ENCODE measurements at regions not wholly inside any gene's neighbourhood (a gene's known extent, or its start where the extent isn't known, plus 50 kb on each side); places are given as distances from the start of the nearest gene placed in this dataset.
A peak's percentile ranks its signal among the peaks of the same experiment; 100 is the strongest.

- no peak for DNase-seq (ENCODE audit: low read depth)
These were observed 380.3 kb downstream of the PCNX1 start for GRCh38 chr14:71287567-71287966.

- DNase-seq (ENCODE audit: low read depth), result no peak
These were observed 382.3 kb downstream of the PCNX1 start for GRCh38 chr14:71289536-71289935.

DNA sequence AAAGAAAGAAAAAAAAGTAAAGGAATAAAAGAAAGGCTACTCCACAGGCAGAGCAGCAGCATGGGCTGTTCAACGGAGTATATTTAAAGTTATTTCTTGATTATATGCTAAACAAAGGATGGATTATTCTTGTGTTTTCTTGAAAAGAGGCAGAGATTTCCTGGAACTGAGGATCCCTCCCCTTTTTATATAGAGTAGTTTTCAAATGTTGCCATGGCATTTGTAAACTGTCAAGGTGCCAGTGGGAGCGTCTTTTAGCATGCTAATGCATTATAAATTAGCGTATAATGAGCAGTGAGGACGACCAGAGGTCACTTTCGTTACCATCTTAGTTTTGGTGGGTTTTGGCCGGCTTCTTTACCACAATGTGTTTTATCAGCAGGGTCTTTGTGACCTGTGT is 383.0 kb downstream of the PCNX1 start:
- DNase-seq (ENCODE audit: low read depth), result no peak

- peak; percentile 25 for DNase-seq (ENCODE audit: low read depth)
These were observed 383.8 kb downstream of the PCNX1 start for GRCh38 chr14:71290960-71291466.

- no peak for DNase-seq (ENCODE audit: low read depth)
These were observed 388.9 kb downstream of the PCNX1 start for GRCh38 chr14:71296184-71296583.

DNA sequence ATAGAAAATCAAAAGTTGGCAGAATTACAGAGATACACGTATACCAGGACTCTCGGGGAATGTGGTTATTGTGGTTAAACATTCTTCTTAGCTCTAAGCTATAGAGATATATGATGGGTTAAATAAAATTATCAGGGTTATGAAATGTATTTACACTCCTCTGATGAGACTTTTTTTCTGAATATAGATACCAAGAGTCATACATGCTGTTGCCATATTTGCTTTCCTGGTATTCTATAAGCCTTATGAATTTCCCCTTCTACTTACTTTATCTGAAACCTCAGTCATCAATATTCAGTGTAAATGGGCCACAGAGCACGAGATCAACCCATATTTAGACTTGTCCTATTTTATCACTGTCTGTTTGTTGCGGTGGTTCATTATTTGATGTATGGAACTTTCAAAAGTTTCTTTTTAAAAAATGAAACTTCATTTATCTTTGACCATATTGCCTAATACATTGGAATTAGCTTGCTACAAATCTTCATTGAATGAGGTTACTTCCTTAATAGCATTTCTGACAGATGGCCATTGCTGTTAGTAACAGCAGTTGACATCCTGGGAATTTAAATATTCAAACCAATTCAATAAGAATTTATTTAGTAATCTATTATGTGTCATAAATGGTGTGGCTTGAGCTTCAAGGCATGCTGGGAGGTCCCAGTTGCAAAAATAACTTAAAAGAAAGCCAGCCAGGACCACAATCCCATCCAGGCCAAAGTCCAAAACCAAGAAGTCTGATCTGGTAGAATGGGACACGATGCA is 393.5 kb downstream of the PCNX1 start:
- DNase-seq (ENCODE audit: low read depth), result no peak

DNA sequence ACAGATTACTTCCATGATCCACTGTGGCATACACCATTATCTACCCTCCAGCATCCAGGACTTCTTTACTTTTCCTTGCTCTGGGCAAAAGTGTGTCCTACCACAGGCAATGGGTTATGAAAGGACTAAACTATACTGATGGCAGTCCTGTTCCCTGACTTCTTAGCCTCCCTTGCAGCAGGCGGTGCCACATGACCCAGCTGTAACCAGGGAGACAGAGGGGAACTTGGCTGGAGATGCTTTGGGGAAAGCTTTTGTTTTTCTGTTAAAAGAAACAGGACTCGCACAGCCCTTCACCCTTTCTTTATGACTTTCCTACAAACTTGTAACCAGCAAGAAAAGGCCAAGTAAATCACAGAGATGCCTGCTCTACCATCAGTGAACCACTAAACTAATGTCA is 394.4 kb downstream of the PCNX1 start:
- no peak for DNase-seq (ENCODE audit: low read depth)

GRCh38 chr14:71304690-71305089 is 397.4 kb downstream of the PCNX1 start:
- DNase-seq (ENCODE audit: low read depth), result no peak

DNA sequence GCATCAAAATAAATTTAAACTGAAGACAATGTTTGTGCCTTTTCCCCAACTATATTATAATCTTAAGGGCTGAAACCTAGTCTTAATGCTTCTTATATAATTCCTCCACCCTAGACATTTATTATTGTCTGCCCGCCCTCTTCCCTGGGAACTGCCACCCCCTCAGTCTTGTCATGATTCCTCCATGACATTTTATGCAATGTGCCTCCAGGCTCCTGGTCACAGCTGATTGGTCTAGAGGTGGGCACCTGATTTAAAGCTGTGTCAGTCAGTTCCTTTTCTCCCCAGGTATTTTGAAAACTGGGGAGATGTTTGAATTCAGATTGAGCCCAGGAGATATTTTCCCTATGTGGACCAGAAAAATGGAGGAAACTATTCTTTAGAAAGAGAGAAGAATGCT is 401.4 kb downstream of the PCNX1 start:
- no peak for DNase-seq (ENCODE audit: low read depth)

- DNase-seq (ENCODE audit: low read depth), result no peak
These were observed 402.5 kb downstream of the PCNX1 start for GRCh38 chr14:71309756-71310155.

DNA sequence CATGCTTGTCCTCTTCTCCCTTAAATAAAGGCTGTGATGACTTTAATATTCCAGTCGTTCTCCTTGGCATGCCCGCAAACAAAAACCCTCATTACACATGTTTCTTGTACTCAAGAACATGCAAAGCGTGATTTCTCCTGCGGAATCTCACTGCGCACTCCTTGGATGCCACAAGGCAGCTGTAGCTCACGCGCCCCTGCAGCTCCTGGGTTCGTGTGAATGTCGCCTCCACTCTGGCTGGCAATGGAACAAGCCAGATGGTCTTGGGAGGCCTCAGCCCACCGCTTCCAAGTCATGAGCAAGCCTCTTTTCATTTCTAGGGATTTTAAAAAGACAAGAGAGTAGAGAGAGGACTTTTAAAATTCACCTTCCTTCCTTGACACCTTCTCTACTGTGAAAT is 403.8 kb downstream of the PCNX1 start:
- no peak for DNase-seq (ENCODE audit: low read depth)

GRCh38 chr14:71314717-71315116 is 407.5 kb downstream of the PCNX1 start:
- no peak for DNase-seq (ENCODE audit: low read depth)

DNA sequence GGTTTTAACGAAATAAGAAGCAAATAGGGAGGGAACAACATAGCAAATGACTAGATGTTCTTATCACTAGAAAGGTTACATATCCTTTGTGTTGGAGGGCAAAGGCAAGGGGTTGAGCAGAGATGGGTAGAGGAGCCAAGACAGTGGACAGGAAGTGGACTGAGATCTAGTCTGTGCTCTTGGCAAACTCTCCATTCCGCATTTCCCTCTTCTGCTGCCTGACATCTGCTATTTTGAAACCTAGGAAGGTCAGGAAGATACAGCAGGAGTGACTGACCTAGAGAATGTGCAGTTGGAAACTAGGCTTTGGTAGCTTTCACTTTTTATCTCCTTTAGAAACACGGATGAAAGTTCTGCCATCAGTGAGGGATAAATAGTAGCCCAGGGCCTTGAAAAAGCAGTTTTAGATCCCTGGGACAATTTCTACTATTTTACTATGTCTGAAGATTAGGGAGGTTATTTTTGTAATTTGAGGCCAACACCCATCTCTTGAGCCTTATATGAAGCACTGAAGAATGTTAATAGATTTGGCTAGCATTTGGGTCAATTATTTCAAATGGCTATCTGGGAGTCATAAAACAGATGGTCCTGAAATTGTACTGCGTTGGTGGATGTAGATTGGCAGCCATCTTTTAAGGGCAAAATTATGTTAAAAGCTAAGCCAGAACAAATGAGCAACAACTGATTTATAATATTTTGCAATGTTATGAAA is 410.3 kb downstream of the PCNX1 start:
- DNase-seq (ENCODE audit: low read depth), result no peak

GRCh38 chr14:71318097-71318459 is 410.8 kb downstream of the PCNX1 start:
- no peak for DNase-seq (ENCODE audit: low read depth)

DNA sequence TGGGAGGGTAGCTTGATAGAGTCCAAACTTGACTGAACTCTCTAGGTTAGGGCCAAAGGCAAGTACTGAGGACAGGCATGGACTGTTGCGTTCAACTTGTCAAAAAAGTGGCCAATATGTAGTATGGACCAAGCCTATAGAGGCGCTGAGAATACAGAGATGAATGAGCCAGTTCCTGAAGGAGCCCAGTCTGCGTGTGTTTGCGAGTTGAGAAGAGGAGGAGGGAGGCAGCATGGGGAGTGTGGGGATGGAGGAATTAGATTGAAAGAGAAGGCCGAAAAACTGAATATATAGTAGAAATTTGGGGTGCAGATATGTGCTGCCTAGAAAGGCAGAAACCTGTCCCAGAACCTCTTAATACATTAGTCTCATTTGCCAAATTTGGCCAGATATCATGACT is 412.4 kb downstream of the PCNX1 start:
- peak; percentile 21 for DNase-seq (ENCODE audit: low read depth)

DNA sequence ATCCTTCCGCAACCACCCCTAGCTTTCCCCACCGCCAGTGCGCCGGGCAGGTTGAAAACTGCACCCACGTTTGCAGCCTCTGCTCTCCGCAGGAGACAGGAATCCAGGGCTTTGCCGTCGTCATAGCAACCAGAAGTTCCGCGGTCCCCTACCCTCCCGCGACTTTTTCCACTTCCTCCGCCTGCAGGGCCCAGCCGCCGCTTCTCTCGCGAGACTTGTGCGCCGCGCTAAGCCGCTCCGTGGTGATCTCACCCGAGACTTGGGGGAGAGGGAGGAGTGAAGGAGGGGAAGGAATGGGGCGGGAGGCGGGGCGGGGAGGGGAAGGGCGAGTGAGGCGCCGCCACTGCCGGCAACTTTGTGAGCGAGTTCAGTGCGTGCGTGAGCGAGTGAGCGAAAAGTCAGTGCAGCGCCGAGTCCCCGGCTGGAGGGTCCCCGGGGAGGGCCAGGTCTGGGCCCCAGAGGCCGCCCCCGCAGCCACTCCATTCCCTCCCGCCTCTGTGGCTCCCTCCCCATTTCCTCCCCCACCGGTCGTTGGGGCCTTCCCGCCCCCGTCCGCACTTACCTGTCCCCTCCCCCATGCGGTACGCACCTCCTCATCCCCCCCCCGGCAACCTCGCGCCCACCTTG is 413.0 kb downstream of the PCNX1 start, which contains the start of gene SIPA1L1:
Gene SIPA1L1 (plus strand): TSS at position 370 of the 627 bp plus-strand sequence.
- peak; percentile 99 for DNase-seq (ENCODE audit: low read depth)

GRCh38 chr14:71320734-71321573 is 413.7 kb downstream of the PCNX1 start:
- DNase-seq (ENCODE audit: low read depth), result peak; percentile 62

- DNase-seq (ENCODE audit: low read depth), result peak; percentile 25
These were observed 414.5 kb downstream of the PCNX1 start for GRCh38 chr14:71321574-71322315.

GRCh38 chr14:71322655-71323250 is 415.5 kb downstream of the PCNX1 start:
- peak; percentile 62 for DNase-seq (ENCODE audit: low read depth)

- no peak for DNase-seq (ENCODE audit: low read depth)
These were observed 417.6 kb downstream of the PCNX1 start for GRCh38 chr14:71324767-71325272.

GRCh38 chr14:71327691-71328090 is 420.4 kb downstream of the PCNX1 start:
- peak; percentile 44 for DNase-seq (ENCODE audit: low read depth)
